Liver (tissue), 8 donors: ENCODE measurements at regions not wholly inside any gene's neighbourhood (a gene's known extent, or its start where the extent isn't known, plus 50 kb on each side); places are given as distances from the start of the nearest gene placed in this dataset.

Source experiments
- DNase-seq: peaks from one replicate; pipeline ENCODE4 v3.0.0-alpha.2; 2017; ENCODE audit warnings: low spot score
- H3K27ac ChIP-seq, 2 donors: one replicate each; pipeline ENCODE4 v1.7.0; 2013; ENCODE audit warnings: inconsistent platforms in 2 of 2, low read length in 2 of 2, control low read depth in 1 of 2, low read depth in 1 of 2, mild to moderate bottlenecking in 1 of 2
- H3K27me3 ChIP-seq, 4 donors: one replicate each; pipeline versions ENCODE4 v1.6.1 to v1.7.0; 2013; ENCODE audit warnings: low read length in 3 of 4, inconsistent platforms in 1 of 4, mild to moderate bottlenecking in 1 of 4, moderate library complexity in 1 of 4; ENCODE audit not compliant: control insufficient read depth in 4 of 4, insufficient read depth in 4 of 4
- H3K36me3 ChIP-seq, 4 donors: one replicate each; pipeline versions ENCODE4 v1.6.1 to v1.7.0; 2013; ENCODE audit warnings: low read length in 3 of 4, mild to moderate bottlenecking in 3 of 4, low read depth in 1 of 4, moderate library complexity in 1 of 4; ENCODE audit not compliant: control insufficient read depth in 4 of 4, insufficient read depth in 3 of 4
- H3K4me1 ChIP-seq, 4 donors: one replicate each; pipeline versions ENCODE4 v1.6.1 to v1.7.0; 2013; ENCODE audit warnings: low read length in 3 of 4, mild to moderate bottlenecking in 3 of 4, moderate library complexity in 1 of 4; ENCODE audit not compliant: control insufficient read depth in 4 of 4, insufficient read depth in 4 of 4
- H3K4me3 ChIP-seq, 3 donors: one replicate each; pipeline versions ENCODE4 v1.6.1 to v1.7.0; 2013; ENCODE audit warnings: low read length in 3 of 3, control low read depth in 1 of 3, low read depth in 1 of 3, mild to moderate bottlenecking in 1 of 3
- H3K9ac ChIP-seq, 2 donors: one replicate each; pipeline ENCODE4 v1.7.0; 2013; ENCODE audit warnings: low read length in 2 of 2, mild to moderate bottlenecking in 2 of 2, moderate library complexity in 2 of 2, control low read depth in 1 of 2, low read depth in 1 of 2
- H3K9me3 ChIP-seq, 4 donors: one replicate each; pipeline versions ENCODE4 v1.6.1 to v1.7.0; 2013; ENCODE audit warnings: low read length in 3 of 4; ENCODE audit not compliant: control insufficient read depth in 4 of 4
- ATF3 ChIP-seq: IDR thresholded peaks from 2 replicates; pipeline ENCODE4 v1.6.1; 2016; ENCODE audit warnings: antibody characterized with exemption
- CTCF ChIP-seq: fragments of 150-350 bp; IDR thresholded peaks from 2 replicates; pipeline ENCODE4 v1.5.1; 2017; ENCODE audit warnings: improper control_type of control experiment, low read depth, low read length; ENCODE audit not compliant: missing input control
- FOXA1 ChIP-seq: IDR thresholded peaks from 2 replicates; pipeline ENCODE4 v1.6.1; 2016; ENCODE audit warnings: antibody characterized with exemption
- GABPA ChIP-seq, 2 donors: IDR thresholded peaks in 1 of 2; conservative IDR thresholded peaks in 1 of 2; 2 replicates each; pipeline ENCODE4 v1.6.1; 2016; ENCODE audit warnings: antibody characterized with exemption in 2 of 2, mild to moderate bottlenecking in 1 of 2, moderate library complexity in 1 of 2
- JUND ChIP-seq, 2 donors: IDR thresholded peaks; 2 replicates each; pipeline ENCODE4 v1.6.1; 2016; ENCODE audit warnings: antibody characterized with exemption in 2 of 2
- MAX ChIP-seq: IDR thresholded peaks from 2 replicates; pipeline ENCODE4 v1.6.1; 2016; ENCODE audit warnings: antibody characterized with exemption
- REST ChIP-seq: IDR thresholded peaks from 2 replicates; pipeline ENCODE4 v1.6.1; 2016; ENCODE audit warnings: antibody characterized with exemption, mild to moderate bottlenecking
- RXRA ChIP-seq, 2 donors: IDR thresholded peaks; 2 replicates each; pipeline ENCODE4 v1.6.1; 2017 to 2018; ENCODE audit warnings: antibody characterized with exemption in 2 of 2, mild to moderate bottlenecking in 1 of 2
- SP1 ChIP-seq: IDR thresholded peaks from 2 replicates; pipeline ENCODE4 v1.6.1; 2018; ENCODE audit warnings: antibody characterized with exemption, mild to moderate bottlenecking
- TAF1 ChIP-seq: conservative IDR thresholded peaks from 2 replicates; pipeline ENCODE4 v1.6.1; 2016; ENCODE audit warnings: antibody characterized with exemption, mild to moderate bottlenecking
- YY1 ChIP-seq: IDR thresholded peaks from 2 replicates; pipeline ENCODE4 v1.6.1; 2016; ENCODE audit warnings: antibody characterized with exemption, mild to moderate bottlenecking
- ZBTB33 ChIP-seq: IDR thresholded peaks from 2 replicates; pipeline ENCODE4 v1.6.1; 2016; ENCODE audit warnings: antibody characterized with exemption
- WGBS: extraction: QIAGEN DNeasy Blood & Tissue Kit; methylation state at CpG from one replicate; pipeline ENCODE4 v1.1.7; 2013; 5-methylcytosine and 5-hydroxymethylcytosine counted together
- donor health status: healthy.
- donor health status: healthy.
- donor health status: healthy.
- donor health status: healthy.
- donor health status: healthy.

- Histone ChIP-seq H3K27ac (no peak overlapping the region), H3K9ac (no peak overlapping the region), H3K4me1 (peaks cover 0 to 5% (median 2%) of the 10 kb centered on the region in 4 donors), H3K9me3 (no peaks in the 10 kb centered on the region), H3K27me3 (no peaks in the 10 kb centered on the region), H3K36me3 (no peaks in the 10 kb centered on the region), H3K4me3 (no peak overlapping the region)
- WGBS, result 89% methylated on average over 3 of the region's 3 CpGs
- DNase-seq, result no peak
- TF ChIP-seq ZBTB33, result no peak
- TF ChIP-seq GABPA (IDR thresholded peaks at IDR 0.05 in 1 of 2, conservative IDR thresholded peaks at IDR 0.05 in 1 of 2), result no peak
- TF ChIP-seq ATF3, result no peak
- TF ChIP-seq REST, result no peak
- no peak for TF ChIP-seq TAF1
- no peak for TF ChIP-seq CTCF
These were observed 266.2 kb downstream of the MED10 start for GRCh38 chr5:6112125-6112524.

- Histone ChIP-seq H3K4me1 (no peaks in the 10 kb centered on the region), H3K27ac (no peak overlapping the region), H3K9me3 (no peaks in the 10 kb centered on the region), H3K27me3 (no peaks in the 10 kb centered on the region), H3K9ac (no peak overlapping the region), H3K4me3 (no peak overlapping the region), H3K36me3 (no peaks in the 10 kb centered on the region)
- DNase-seq, result no peak
- no peak for TF ChIP-seq MAX
- 88% methylated on average over 6 of the region's 6 CpGs for WGBS
These were observed 267.2 kb downstream of the MED10 start for GRCh38 chr5:6111131-6111530.

- Histone ChIP-seq H3K9me3 (no peaks in the 10 kb centered on the region), H3K4me1 (no peaks in the 10 kb centered on the region), H3K27me3 (no peaks in the 10 kb centered on the region), H3K27ac (no peak overlapping the region), H3K4me3 (no peak overlapping the region), H3K36me3 (no peaks in the 10 kb centered on the region), H3K9ac (no peak overlapping the region)
- WGBS, result 93% methylated on average over 8 of the region's 8 CpGs
- DNase-seq, result no peak
- TF ChIP-seq RXRA (IDR thresholded peaks at IDR 0.05) (no peak), CTCF (no peak), YY1 (no peak), ZBTB33 (no peak), FOXA1 (no peak), SP1 (no peak), JUND (IDR thresholded peaks at IDR 0.05) (no peak), MAX (no peak), TAF1 (no peak)
These were observed 267.8 kb downstream of the MED10 start for GRCh38 chr5:6110441-6111005.
